Hepatocyte (in vitro differentiated cells): ENCODE measurements at regions not wholly inside any gene's neighbourhood (a gene's known extent, or its start where the extent isn't known, plus 50 kb on each side); places are given as distances from the start of the nearest gene placed in this dataset.
"Not testable (repeated sequence)": the region's sequence is repeated elsewhere in the genome, so short reads cannot be mapped to it uniquely, and the experiment has no call there.

Experiments used
- DNase-seq: peaks from one replicate; pipeline ENCODE4 v3.0.0-alpha.2; 2016; ENCODE audit warnings: low spot score
- H2AFZ ChIP-seq: fragments of 200-600 bp; sonication (generic); 2 replicates; pipeline ENCODE4 v1.6.0; 2016; ENCODE audit warnings: antibody characterized with exemption, mild to moderate bottlenecking
- H3K27ac ChIP-seq: fragments of 200-600 bp; sonication (generic); 2 replicates; pipeline ENCODE4 v1.5.1; 2016; ENCODE audit warnings: mild to moderate bottlenecking
- H3K27me3 ChIP-seq: fragments of 200-600 bp; sonication (generic); 2 replicates; pipeline ENCODE4 v1.6.1; 2016
- H3K36me3 ChIP-seq: fragments of 200-600 bp; sonication (generic); replicated peaks from 2 replicates; pipeline ENCODE4 v1.5.1; 2016; ENCODE audit warnings: low read depth; ENCODE audit not compliant: insufficient read depth
- H3K4me1 ChIP-seq: fragments of 200-600 bp; sonication (generic); 2 replicates; pipeline ENCODE4 v1.5.1; 2016; ENCODE audit warnings: mild to moderate bottlenecking, moderate library complexity; ENCODE audit not compliant: insufficient read depth
- H3K4me2 ChIP-seq: fragments of 200-600 bp; sonication (generic); 2 replicates; pipeline ENCODE4 v1.6.0; 2016
- H3K4me3 ChIP-seq: fragments of 200-600 bp; sonication (generic); 2 replicates; pipeline ENCODE4 v1.5.1; 2016; ENCODE audit warnings: mild to moderate bottlenecking
- H3K79me2 ChIP-seq: fragments of 200-600 bp; sonication (generic); 2 replicates; pipeline ENCODE4 v1.6.0; 2017; ENCODE audit warnings: mild to moderate bottlenecking
- H3K9me2 ChIP-seq: fragments of 200-600 bp; sonication (generic); replicated peaks from 2 replicates; pipeline ENCODE4 v1.6.0; 2017; ENCODE audit warnings: mild to moderate bottlenecking; ENCODE audit not compliant: insufficient read depth
- H3K9me3 ChIP-seq: fragments of 200-600 bp; sonication (generic); 2 replicates; pipeline ENCODE4 v1.5.1; 2016; ENCODE audit warnings: low read depth, mild to moderate bottlenecking
- H4K20me1 ChIP-seq: fragments of 200-600 bp; sonication (generic); 2 replicates; pipeline ENCODE4 v1.6.0; 2016; ENCODE audit warnings: mild to moderate bottlenecking; ENCODE audit not compliant: insufficient read depth, poor library complexity, severe bottlenecking
- EZH2 ChIP-seq: fragments of 200-600 bp; sonication (generic); IDR thresholded peaks from 2 replicates; pipeline ENCODE4 v1.6.1; 2016; ENCODE audit warnings: antibody characterized with exemption, mild to moderate bottlenecking, borderline replicate concordance
- EZH2phosphoT487 ChIP-seq: fragments of 200-600 bp; sonication (generic); IDR thresholded peaks from one replicate; pipeline ENCODE4 v1.6.1; 2018; ENCODE audit warnings: antibody characterized with exemption, mild to moderate bottlenecking, low read depth, moderate library complexity; ENCODE audit not compliant: unreplicated experiment, severe bottlenecking
- WGBS: methylation state at CpG from one replicate; pipeline ENCODE4 v1.1.6; 2016; ENCODE audit warnings: low lambda C conversion rate; ENCODE audit errors: missing lambda C conversion rate; 5-methylcytosine and 5-hydroxymethylcytosine counted together
- TF ChIP-seq, protein P1 (sequence below): fragments of 200-600 bp; sonication (generic); IDR thresholded peaks from 2 replicates; pipeline ENCODE4 v1.5.1; 2016; ENCODE audit warnings: antibody characterized with exemption, mild to moderate bottlenecking; ENCODE audit not compliant: poor library complexity

DNA sequence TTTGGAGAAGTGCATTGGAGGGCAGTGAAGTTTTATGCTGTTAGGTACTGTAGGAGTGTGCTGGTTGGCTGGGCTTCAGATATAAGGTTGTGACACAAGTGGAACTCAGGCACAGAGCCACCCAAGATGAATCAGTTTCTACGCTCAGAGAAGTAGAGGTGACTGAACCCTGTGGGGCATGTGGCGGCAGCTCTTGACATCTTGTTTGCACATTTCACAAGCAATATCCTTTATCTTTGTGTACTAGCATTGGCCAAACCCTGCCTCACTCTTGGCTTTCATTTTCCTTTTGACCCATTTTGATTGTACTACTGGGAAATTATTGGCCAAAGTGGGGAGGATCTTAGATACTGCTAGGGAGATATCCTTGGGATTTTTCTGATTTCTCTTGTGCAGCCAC lies 110.0 kb downstream of the PSAT1 start:
- WGBS: 68% methylated on average over 2 of the region's 2 CpGs
- no peaks in the 10 kb centered on the region for H3K9me2 ChIP-seq

DNA sequence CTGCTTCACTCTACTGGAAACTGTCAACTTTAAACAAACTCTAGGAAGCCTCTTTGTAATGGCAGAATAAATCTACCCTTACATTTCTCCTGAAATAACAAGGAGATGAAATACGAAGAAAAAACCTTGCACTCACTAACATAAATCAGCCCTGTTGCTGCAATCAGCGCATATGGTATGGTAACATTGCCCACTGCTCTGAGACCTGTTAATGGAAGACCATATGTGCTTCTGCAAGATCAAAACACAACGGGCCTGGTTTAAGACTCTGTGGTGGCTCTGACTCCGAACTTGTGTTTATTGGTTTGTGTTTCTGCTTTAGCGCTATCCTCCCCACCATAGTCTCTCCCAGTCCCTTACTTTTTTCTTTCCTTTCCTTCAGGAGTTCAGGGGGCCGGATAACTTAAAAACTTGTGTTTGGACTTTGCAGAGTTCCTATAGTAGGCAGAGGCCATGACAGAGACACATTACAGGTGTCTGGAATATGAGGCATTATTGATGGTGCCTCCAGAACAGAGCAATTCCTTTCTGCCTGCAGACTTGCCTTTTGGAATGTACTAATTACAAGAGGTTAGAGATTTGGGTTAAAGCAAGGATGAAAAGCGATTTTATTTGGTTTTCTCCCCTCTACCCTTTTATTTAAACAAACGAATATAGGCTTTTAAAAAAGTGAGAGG lies 110.8 kb downstream of the PSAT1 start:
- Histone ChIP-seq H3K4me1 (no peaks in the 10 kb centered on the region), H3K27me3 (no peaks in the 10 kb centered on the region), H3K9me2 (no peaks in the 10 kb centered on the region), H3K27ac (no peak overlapping the region), H3K36me3 (no peaks in the 10 kb centered on the region), H2AFZ (no peak overlapping the region), H4K20me1 (no peaks in the 10 kb centered on the region), H3K4me3 (no peak overlapping the region), H3K79me2 (no peaks in the 10 kb centered on the region), H3K9me3 (no peaks in the 10 kb centered on the region), H3K4me2 (no peak overlapping the region)
- 59% methylated on average over 8 of the region's 8 CpGs for WGBS
- TF ChIP-seq EZH2 (no peak), EZH2phosphoT487 (no peak)
- TF ChIP-seq, protein P1, sequence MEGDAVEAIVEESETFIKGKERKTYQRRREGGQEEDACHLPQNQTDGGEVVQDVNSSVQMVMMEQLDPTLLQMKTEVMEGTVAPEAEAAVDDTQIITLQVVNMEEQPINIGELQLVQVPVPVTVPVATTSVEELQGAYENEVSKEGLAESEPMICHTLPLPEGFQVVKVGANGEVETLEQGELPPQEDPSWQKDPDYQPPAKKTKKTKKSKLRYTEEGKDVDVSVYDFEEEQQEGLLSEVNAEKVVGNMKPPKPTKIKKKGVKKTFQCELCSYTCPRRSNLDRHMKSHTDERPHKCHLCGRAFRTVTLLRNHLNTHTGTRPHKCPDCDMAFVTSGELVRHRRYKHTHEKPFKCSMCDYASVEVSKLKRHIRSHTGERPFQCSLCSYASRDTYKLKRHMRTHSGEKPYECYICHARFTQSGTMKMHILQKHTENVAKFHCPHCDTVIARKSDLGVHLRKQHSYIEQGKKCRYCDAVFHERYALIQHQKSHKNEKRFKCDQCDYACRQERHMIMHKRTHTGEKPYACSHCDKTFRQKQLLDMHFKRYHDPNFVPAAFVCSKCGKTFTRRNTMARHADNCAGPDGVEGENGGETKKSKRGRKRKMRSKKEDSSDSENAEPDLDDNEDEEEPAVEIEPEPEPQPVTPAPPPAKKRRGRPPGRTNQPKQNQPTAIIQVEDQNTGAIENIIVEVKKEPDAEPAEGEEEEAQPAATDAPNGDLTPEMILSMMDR: no peak
- no peak for DNase-seq

More for the DNA sequence above, 110.0 kb downstream of the PSAT1 start:
- TF ChIP-seq EZH2phosphoT487: no peak
- TF ChIP-seq EZH2: no peak
- TF ChIP-seq, protein P1: no peak
- Histone ChIP-seq H3K36me3 (no peaks in the 10 kb centered on the region), H4K20me1 (no peaks in the 10 kb centered on the region), H3K9me3 (no peaks in the 10 kb centered on the region), H2AFZ (no peak overlapping the region), H3K4me1 (no peaks in the 10 kb centered on the region), H3K27ac (no peak overlapping the region), H3K79me2 (no peaks in the 10 kb centered on the region), H3K4me2 (no peak overlapping the region), H3K27me3 (no peaks in the 10 kb centered on the region), H3K4me3 (no peak overlapping the region)
- DNase-seq: peak; percentile 47

DNA sequence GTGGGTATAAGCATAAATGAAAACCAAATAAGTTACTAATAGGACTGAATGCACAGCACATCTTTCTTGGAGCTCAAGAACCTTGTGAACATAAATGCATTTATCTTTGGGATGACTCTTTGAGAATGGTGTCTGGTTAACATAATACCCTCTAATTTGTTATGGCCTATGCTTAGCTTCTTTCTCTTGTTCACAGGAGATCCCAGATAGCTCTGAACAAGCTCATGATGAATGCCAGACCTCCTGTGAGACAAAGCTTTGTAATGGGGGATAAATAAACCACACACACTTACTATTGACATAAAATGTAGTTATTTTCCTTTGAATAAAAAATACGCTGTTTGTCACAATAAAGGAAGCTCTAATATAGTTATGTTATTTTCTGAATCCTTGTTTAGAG lies 111.5 kb downstream of the PSAT1 start:
- no peaks in the 10 kb centered on the region for H3K9me3 ChIP-seq
- no peaks in the 10 kb centered on the region for H4K20me1 ChIP-seq
- no peak overlapping the region for H3K4me2 ChIP-seq
- no peaks in the 10 kb centered on the region for H3K4me1 ChIP-seq
- no peaks in the 10 kb centered on the region for H3K36me3 ChIP-seq
- no peaks in the 10 kb centered on the region for H3K27me3 ChIP-seq
- H3K9me2 ChIP-seq: no peaks in the 10 kb centered on the region
- no peaks in the 10 kb centered on the region for H3K79me2 ChIP-seq
- no peak overlapping the region for H3K4me3 ChIP-seq
- H2AFZ ChIP-seq: no peak overlapping the region
- TF ChIP-seq, protein P1: no peak
- TF ChIP-seq EZH2: no peak
- TF ChIP-seq EZH2phosphoT487: no peak
- H3K27ac ChIP-seq: no peak overlapping the region
- DNase-seq: no peak
- WGBS: 86% methylated on average over 1 of the region's 1 CpG

DNA sequence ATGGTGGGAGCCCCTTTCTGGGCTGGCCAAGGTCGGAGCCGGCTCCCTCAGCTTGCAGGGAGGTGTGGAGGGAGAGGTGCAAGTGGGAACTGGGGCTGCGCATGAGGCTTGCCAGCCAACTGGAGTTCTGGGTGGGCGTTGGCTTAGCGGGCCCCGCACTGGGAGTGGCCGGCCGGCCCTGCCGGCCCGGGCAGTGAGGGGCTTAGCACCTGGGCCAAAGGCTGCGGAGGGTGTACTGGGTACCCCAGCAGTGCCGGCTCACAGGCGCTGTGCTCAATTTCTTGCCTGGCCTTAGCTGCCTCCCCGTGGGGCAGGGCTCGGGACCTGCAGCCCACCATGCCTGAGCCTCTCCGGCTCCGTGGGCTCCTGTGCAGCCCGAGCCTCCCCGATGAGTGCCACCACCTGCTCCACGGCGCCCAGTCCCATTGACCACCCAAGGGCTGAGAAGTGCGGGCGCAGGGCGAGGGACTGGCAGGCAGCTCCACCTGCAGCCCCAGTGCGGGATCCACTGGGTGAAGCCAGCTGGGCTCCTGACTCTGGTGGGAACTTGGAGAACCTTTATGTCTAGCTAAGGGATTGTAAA lies 113.1 kb downstream of the PSAT1 start:
- H3K36me3 ChIP-seq, H3K4me2 ChIP-seq, H3K4me3 ChIP-seq, DNase-seq, H3K9me2 ChIP-seq, H4K20me1 ChIP-seq, H3K27me3 ChIP-seq, H3K27ac ChIP-seq, H2AFZ ChIP-seq, H3K4me1 ChIP-seq, H3K9me3 ChIP-seq, H3K79me2 ChIP-seq: not testable (repeated sequence)
- 97% methylated on average over 24 of the region's 25 CpGs for WGBS
